HG03354 (cell line): ENCODE measurements at regions not wholly inside any gene's neighbourhood (a gene's known extent, or its start where the extent isn't known, plus 50 kb on each side); places are given as distances from the start of the nearest gene placed in this dataset.
"Not testable (repeated sequence)": the region's sequence is repeated elsewhere in the genome, so short reads cannot be mapped to it uniquely, and the experiment has no call there.

ENCODE experiments used
- ATAC-seq: cut with Tn5 transposase; IDR thresholded peaks from one replicate; pipeline ENCODE4 v1.9.1; 2021; ENCODE audit warnings: mild to moderate bottlenecking; ENCODE audit not compliant: unreplicated experiment, poor library complexity, severe bottlenecking

- ATAC-seq = no peak
Measured at GRCh38 chr14:55802986-55803872, 223.2 kb downstream of the KTN1 start.

DNA sequence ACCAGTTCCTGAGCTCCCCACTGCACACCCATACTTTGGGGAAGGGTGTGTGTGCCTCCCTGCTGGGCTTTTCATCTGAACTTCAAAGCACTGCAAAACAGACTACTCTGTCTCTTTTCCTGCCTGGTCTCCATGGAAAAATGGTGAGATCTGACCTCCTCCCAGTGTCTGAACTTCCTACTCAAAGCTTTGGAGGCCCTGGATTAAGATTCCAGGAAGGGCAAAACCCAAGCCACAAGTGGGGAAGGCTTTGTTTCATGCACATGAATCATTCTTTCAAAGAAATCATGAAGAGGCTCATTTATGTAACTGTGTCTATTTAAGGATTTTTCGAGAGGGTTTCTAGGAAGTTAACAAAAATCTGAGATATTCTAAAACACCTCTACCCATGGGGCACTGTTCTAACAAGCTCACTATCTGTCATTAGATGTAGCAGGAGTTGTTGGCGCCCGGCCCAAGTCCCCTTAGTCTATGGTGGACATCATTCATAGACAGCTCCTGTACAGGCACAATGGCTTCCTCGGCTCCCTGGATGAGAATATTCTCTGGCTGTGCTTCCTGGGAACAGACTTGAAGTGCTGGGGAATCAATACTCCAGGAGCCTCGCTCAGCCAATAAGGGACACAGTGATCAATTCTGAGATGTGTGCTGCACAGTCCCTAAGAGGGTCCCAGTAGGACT, 224.0 kb downstream of the KTN1 start:
- ATAC-seq = no peak

GRCh38 chr14:55805250-55805649, 225.2 kb downstream of the KTN1 start:
- no peak for ATAC-seq

GRCh38 chr14:55807053-55807880, 227.3 kb downstream of the KTN1 start:
- peak; percentile 79 for ATAC-seq

GRCh38 chr14:55807881-55808379, 227.9 kb downstream of the KTN1 start:
- ATAC-seq = no peak

DNA sequence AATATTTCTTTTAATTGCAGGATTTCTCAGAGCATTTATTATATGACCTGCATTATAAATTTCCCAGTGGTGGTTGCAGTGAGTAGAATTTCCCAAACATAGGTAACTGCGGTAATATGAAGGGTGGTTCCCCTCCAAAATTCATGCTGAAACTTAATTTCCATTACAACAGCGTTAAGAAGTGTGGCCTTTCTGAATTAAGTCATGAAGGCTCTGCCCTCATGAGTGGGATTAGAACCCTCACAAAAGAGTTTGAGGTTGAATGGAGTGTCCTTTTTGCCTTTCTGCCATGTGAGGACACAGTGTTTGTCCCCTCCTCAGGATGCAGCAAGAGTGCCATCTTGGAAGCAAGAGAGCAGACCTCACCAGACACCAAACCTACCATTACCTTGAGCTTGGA, 233.6 kb downstream of the KTN1 start:
- no peak for ATAC-seq

GRCh38 chr14:55814064-55814463, 234.1 kb downstream of the KTN1 start:
- no peak for ATAC-seq

DNA sequence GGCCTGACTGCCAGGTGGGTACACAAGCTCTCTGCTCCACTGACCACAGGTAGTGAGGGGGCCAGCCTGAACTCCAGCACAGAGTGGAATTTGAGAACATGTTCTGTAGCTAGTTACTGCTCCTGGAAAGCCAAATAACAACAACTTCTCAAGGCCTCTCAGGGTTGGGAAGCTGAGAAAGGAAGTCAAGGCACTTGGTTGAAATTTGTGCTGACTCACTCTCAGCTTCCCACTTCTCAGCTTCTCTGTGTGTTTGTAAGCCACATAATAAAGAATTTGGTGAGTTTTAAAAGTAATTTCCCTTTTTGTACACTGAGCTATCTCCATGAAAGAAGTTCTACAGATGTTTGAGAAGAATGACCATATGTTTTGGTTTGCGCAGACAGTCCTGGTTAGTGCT, 234.9 kb downstream of the KTN1 start:
- no peak for ATAC-seq

- ATAC-seq = no peak
Measured at GRCh38 chr14:55816225-55816624, 236.2 kb downstream of the KTN1 start.

DNA sequence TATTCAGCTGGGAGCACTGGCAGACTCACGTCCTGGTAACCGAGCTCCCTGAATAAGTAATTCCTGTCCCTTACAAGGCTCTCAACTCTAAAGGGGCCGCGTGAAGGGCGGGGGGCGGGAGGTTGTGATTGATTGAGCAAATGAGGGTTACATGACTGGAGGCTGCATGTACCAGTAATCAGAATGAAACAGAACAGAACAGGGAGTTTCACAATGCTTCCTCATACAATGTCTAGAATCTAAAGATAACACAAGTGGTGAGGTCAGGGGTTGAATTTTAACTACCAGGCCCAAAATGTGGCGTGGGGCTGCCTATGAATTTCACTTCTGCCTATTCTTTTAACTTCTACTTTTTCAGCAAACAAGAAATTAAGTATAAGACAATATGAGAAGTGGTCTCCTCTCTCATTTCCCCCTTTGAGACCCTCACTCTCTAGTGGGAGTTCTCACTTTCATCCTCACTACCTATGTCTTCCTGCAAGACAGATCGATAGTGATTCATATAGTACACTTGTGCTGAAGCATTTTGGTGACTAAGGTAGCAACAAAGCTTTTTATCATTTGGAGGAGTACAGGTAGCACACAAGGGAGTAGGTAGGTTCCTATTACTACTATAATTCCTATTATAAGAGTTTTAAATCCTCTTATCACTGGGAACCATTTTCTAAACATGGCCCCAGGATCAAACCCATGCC, 239.8 kb downstream of the KTN1 start:
- ATAC-seq = peak; percentile 89

- no peak for ATAC-seq
Measured at GRCh38 chr14:55822906-55823305, 242.9 kb downstream of the KTN1 start.

DNA sequence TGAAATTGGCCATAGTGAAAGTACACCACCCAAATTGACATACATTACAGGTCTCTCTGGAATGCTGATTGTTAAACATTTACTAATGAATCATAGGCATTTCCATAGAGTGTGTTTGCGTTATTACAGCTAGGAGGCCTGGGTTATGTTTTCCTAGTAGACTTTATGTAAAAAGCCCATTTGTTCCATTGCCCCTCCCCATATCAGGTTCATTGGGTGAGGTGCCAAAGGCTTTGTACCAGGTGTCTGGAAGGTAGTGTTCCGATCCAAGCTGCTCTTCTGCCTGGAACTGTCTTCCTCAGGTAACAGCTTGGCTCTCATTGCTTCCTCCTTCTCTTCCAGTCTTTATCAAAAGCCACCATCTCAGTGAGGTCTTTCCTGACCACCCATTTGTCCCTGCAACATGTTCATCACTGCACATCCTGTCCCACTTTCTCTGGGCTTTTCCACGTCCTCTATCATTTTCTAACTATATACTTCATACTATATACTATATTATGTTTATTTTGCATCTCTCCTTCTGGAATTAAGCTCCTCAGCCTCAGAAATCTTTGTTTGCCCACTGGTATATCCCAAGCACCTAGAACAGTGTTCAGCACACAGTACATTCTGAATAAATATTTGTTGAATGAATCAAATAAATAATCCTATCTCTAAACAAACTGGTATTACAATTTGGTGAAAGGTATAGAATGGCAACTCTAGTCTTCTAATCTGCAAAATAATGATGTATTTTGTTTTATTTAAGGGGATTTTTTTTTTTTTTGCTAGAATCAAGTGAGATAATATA, 252.3 kb downstream of the KTN1 start:
- no peak for ATAC-seq

GRCh38 chr14:55832974-55833373, 253.0 kb downstream of the KTN1 start:
- peak; percentile 66 for ATAC-seq

- ATAC-seq = no peak
Measured at GRCh38 chr14:55834390-55834789, 254.4 kb downstream of the KTN1 start.

DNA sequence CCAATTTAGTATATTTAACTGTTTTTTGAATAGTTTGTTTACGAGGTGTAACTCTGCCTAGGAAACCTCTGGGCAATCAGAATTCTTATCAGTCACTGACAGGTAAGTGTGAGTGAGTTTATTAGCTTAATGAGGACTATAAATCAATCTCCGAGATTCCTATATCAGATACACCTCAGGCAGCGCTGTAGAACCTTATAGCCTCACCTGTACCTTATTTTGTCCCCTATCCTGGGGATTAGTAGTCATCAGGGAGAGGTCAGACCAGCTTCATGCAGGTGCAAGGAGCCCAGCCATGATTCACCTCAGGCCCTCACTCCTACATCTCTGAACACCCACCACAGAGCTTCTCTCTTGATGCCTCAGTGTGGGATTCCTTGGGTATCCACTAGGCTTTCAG, 256.0 kb downstream of the KTN1 start:
- no peak for ATAC-seq

- no peak for ATAC-seq
Measured at GRCh38 chr14:55837467-55837866, 257.5 kb downstream of the KTN1 start.

GRCh38 chr14:55838529-55839052, 258.6 kb downstream of the KTN1 start:
- no peak for ATAC-seq

DNA sequence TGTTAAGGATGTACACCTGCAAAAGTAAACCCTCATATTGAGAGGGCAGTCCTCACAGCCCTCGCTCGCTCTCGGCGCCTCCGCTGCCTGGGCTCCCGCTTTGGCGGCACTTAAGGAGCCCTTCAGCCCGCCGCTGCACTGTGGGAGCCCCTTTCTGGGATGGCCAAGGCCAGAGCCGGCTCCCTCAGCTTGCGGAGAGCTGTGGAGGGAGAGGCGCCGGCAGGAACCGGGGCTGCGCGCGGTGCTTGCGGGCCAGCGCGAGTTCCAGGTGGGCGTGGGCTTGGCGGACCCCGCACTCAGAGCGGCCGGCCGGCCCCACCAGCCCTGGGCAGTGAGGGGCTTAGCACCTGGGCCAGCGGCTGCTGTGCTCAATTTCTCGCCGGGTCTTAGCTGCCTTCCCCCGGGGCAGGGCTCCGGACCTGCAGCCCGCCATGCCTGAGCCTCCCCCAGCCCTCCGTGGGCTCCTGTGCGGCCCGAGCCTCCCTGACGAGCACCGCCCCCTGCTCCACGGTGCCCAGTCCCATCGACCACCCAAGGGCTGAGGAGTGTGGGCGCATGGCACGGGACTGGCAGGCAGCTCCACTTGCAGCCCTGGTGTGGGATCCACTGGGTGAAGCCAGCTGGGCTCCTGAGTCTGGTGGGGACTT, 259.4 kb downstream of the KTN1 start:
- not testable (repeated sequence) for ATAC-seq
